BE2C (cell line): ENCODE measurements at regions not wholly inside any gene's neighbourhood (a gene's known extent, or its start where the extent isn't known, plus 50 kb on each side); places are given as distances from the start of the nearest gene placed in this dataset.
"Not testable (repeated sequence)": the region's sequence is repeated elsewhere in the genome, so short reads cannot be mapped to it uniquely, and the experiment has no call there.

ENCODE experiments used
- DNase-seq: peaks from one replicate; pipeline ENCODE4 v3.0.0-alpha.2; 2020
- H3K27me3 ChIP-seq: fragments of 250-450 bp; sonication (Bioruptor Pico); 2 replicates; pipeline ENCODE4 v1.5.1; 2020; ENCODE audit warnings: mild to moderate bottlenecking
- H3K36me3 ChIP-seq: fragments of 250-450 bp; sonication (Bioruptor Pico); 2 replicates; pipeline ENCODE4 v1.5.1; 2020; ENCODE audit warnings: mild to moderate bottlenecking
- H3K4me1 ChIP-seq: fragments of 250-450 bp; sonication (Bioruptor Pico); 2 replicates; pipeline ENCODE4 v1.5.1; 2020
- H3K4me3 ChIP-seq: 2 replicates; pipeline ENCODE4 v1.5.1; 2011; ENCODE audit warnings: low read depth, low read length
- H3K9me3 ChIP-seq: fragments of 250-450 bp; sonication (Bioruptor Pico); 2 replicates; pipeline ENCODE4 v1.5.1; 2020
- CTCF ChIP-seq: IDR thresholded peaks from 2 replicates; pipeline ENCODE4 v1.5.1; 2012; ENCODE audit warnings: mild to moderate bottlenecking, low read depth, low read length

- no peak for DNase-seq
- no peak for TF ChIP-seq CTCF
These were observed 306.1 kb downstream of the DAD1 start for GRCh38 chr14:22282949-22283348.

GRCh38 chr14:22282417-22282816 lies 306.6 kb downstream of the DAD1 start:
- Histone ChIP-seq H3K27me3 (peaks cover 9% of the 10 kb centered on the region; the same call in 1 of the 2 replicates), H3K9me3 (no peaks in the 10 kb centered on the region), H3K4me1 (no peaks in the 10 kb centered on the region), H3K36me3 (no peaks in the 10 kb centered on the region), H3K4me3 (no peak overlapping the region)
- no peak for TF ChIP-seq CTCF
- DNase-seq = no peak

More at GRCh38 chr14:22282949-22283348, 306.1 kb downstream of the DAD1 start:
- Histone ChIP-seq H3K9me3 (no peaks in the 10 kb centered on the region), H3K4me1 (no peaks in the 10 kb centered on the region), H3K36me3 (no peaks in the 10 kb centered on the region), H3K27me3 (peaks cover 9% of the 10 kb centered on the region; the same call in 1 of the 2 replicates), H3K4me3 (no peak overlapping the region)

GRCh38 chr14:22281447-22281874 lies 307.6 kb downstream of the DAD1 start:
- not testable (repeated sequence) for H3K4me1 ChIP-seq, H3K9me3 ChIP-seq, H3K4me3 ChIP-seq, H3K27me3 ChIP-seq, H3K36me3 ChIP-seq, DNase-seq

GRCh38 chr14:22280497-22281316 lies 308.3 kb downstream of the DAD1 start:
- no peaks in the 10 kb centered on the region for H3K9me3 ChIP-seq
- no peaks in the 10 kb centered on the region for H3K36me3 ChIP-seq
- H3K4me1 ChIP-seq = no peaks in the 10 kb centered on the region
- no peak overlapping the region for H3K4me3 ChIP-seq
- no peak for TF ChIP-seq CTCF
- no peak for DNase-seq
- peaks cover 9% of the 10 kb centered on the region; the same call in 1 of the 2 replicates for H3K27me3 ChIP-seq

- Histone ChIP-seq H3K27me3 (peaks cover 9% of the 10 kb centered on the region; the same call in 1 of the 2 replicates), H3K36me3 (no peaks in the 10 kb centered on the region), H3K4me3 (no peak overlapping the region), H3K4me1 (no peaks in the 10 kb centered on the region), H3K9me3 (no peaks in the 10 kb centered on the region)
- peak; percentile 65 for TF ChIP-seq CTCF
- no peak for DNase-seq
These were observed 311.9 kb downstream of the DAD1 start for GRCh38 chr14:22276913-22277816.
